HG03025 (cell line): ENCODE measurements at regions not wholly inside any gene's neighbourhood (a gene's known extent, or its start where the extent isn't known, plus 50 kb on each side); places are given as distances from the start of the nearest gene placed in this dataset.

ENCODE experiments used
- ATAC-seq: cut with Tn5 transposase; IDR thresholded peaks from one replicate; pipeline ENCODE4 v1.9.1; 2021; ENCODE audit warnings: mild to moderate bottlenecking, moderate library complexity; ENCODE audit not compliant: unreplicated experiment, low FRiP score

GRCh38 chr7:12970626-12971025, 283.2 kb downstream of the ARL4A start:
- ATAC-seq, result no peak

DNA sequence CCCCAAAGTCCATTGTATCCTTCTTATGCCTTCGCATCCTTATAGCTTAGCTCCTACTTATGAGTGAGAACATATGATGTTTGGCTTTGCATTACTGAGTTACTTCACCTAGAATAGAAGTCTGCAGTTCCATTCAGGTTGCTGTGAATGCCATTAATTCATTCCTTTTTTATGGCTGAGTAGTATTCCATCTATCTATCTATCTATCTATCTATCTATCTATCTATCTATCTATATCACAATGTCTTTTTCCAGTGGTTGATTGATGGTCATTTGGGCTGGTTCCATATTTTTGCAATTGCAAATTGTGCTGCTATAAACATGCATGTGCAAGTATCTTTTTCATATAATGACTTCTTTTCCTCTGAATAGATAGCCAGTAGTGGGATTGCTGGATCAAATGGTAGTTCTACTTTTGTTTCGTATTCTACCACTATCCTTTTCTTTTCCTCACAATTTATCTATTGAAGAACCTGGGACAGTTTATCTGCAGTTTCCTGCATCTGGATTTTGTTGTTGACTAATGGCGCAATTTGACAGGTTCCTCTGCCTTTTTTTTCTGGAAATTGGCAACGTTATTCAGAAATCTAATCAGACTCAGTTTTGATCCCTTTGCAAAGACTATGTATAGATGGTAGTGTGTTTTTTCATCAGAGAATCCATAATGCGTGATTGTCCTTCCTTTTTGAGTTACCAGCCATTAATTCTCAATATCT, 287.2 kb downstream of the ARL4A start:
- ATAC-seq, result no peak

DNA sequence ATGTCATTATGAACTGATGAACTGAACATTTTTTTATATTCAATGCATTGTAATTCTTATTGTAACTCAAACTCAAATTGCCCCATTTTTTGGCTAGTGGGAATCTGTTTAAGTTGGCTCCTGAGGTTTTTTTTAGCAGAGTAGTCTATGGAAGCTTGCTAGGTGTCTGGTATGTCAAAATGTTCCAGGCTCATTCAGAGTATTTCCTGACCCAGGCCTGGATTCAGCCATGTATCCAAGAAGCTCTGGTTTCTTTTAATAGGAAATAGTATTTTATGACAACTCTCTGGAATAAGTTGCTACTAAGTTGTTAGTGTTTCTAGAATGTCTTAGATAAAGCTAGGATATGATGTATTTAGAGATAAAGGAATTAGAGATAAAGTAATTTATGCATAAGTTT, 288.0 kb downstream of the ARL4A start:
- ATAC-seq, result no peak

GRCh38 chr7:12979181-12979580, 291.7 kb downstream of the ARL4A start:
- no peak for ATAC-seq

DNA sequence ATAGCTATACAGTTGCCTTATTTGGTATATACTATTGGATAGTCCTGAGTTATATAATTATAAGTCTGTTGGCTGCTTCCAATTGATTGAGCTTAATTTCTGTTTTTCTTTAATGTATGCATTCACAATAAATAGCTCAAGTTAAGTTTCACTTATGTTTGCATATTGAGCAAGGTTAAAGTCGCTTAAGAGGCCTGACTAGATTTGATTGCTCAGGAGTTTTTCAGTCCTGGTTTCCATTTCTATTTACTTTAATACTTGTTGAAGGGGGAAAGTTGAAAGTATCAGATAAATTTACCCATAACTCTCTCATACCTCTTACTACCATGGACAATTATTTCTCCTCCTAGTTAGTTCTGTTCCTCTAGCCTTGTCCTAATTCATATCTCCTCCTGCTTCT, 294.7 kb downstream of the ARL4A start:
- ATAC-seq, result no peak

DNA sequence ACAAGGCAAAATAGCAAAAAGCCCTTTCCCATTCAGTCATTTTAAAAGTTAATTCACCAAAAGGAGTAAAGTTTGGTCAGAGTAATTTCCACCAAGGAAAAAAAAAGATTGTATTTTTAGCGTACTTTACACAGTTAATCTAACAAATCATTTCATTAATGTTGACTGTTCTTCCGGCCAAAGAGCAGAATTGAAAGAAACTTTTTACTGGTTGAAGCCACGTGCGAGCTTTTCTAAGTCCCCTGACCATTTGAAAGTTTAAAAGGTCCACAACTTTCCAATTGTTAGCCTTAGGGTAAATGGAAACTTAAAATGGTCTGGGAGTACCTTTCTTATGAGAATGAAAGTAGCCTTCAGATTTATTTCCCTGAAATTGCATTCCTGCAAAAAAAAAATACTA, 296.7 kb downstream of the ARL4A start:
- no peak for ATAC-seq

GRCh38 chr7:12985228-12985627, 297.8 kb downstream of the ARL4A start:
- ATAC-seq, result no peak

GRCh38 chr7:12985752-12986151, 298.3 kb downstream of the ARL4A start:
- no peak for ATAC-seq

DNA sequence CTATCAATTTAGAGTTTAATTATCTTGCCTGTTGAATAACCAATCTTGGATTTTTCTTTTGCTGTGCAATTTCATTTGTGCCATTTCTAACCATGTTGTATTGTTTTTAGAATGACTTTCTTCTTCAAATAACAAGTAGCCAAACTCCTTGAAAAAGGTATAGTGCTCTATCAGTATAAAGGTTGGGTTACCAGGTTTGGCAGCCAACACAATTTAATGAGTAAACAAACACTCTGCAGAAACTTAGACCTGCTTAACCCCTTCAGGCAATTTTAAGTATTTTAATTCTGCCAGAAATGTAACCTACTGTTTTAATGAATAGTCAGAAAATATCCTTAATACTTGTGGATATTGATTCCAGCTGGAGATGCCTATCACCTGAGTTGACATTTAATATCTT, 299.8 kb downstream of the ARL4A start:
- no peak for ATAC-seq

- no peak for ATAC-seq
These were observed 303.0 kb downstream of the ARL4A start for GRCh38 chr7:12990440-12990839.

DNA sequence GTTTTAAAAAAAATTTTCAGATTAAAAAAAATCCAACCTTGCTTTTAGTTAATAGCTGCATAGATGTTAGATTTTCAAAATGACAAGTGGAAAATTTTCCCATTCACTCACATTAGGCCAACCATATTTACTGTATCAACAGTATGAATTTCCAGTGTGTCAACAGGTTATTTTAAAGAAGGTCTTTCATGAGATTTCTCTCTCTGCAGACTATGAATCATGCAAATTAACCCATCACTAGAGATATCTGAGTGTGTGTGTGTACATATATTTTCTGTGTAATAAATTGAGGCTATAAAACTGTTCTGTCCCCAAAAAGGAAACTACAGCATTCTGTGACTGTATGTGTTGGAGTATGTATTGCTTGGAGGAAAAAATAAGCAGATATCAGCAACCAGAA, 305.6 kb downstream of the ARL4A start:
- ATAC-seq, result no peak

DNA sequence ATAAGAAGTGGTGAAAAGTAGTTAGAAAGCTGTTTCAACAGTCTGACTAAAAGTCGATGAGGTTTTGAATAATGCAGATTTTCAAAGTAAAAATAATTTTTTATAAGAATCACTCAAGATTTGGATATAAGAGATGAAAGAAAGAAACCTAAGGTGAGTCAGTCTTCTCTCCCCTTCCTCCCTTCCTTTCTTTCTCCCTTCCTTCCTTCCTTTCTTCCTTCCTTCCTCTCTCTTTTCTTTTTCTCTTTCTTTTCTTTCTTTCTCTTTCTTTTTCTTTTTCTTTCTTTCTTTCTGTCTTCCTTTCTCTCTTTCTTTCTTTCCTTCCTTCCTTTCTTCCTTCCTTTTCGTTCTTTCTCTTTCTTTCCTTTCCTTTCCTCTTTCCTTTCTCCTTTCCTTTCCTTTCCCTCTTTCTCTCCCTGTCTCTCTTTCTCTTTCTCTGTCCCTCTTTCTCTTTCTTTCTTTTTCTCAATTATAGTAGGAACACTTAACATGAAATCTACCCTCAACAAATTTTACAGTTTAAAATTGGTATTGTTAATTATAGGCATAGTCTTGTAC, 308.6 kb downstream of the ARL4A start:
- no peak for ATAC-seq

DNA sequence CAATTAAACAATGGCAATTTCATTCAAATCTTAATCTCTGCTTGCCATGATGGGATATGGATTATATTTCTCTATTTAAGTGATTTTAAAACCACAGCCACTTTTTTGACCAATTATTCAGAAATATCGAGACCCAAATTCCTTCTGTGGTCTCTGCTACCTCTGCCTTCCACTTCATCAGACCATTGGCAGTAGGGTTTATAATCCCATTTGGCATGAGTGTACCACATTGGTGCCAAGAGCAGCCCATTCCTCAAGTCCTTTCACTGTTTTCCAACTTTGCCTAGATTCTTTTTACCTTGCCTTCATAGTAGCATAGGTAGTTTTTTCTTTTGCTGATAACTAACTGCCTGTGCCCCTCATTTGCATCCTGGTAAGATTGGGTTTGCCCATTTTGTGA, 319.9 kb downstream of the ARL4A start:
- ATAC-seq, result no peak

GRCh38 chr7:13009517-13009916, 322.1 kb downstream of the ARL4A start:
- no peak for ATAC-seq

GRCh38 chr7:13014011-13014410, 326.6 kb downstream of the ARL4A start:
- no peak for ATAC-seq

DNA sequence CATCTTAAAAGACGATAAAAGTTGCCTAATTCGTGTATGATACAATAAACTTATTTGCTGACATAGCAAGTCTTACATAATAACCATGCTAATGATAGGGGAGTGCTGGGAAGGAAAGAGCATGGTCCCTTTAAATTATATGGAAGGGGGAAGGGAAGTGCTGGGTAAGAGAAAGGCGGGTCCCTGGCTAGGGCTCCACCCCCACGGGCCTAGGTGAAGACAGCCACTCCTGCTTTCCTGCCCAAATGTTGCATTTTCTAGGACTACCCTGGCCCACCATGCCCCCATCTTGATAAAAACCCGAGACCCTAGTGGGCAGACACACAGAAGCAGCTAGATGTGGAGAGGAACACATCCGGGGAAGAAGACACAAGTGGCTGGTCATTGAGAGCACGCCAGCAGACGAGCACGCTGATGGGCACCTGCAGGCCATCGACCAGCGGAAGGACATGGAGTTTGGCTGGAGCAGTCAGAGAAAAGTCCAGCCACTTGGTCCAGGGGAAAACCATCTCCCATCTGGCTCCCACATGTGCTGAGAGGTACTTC, 328.7 kb downstream of the ARL4A start:
- ATAC-seq, result no peak

DNA sequence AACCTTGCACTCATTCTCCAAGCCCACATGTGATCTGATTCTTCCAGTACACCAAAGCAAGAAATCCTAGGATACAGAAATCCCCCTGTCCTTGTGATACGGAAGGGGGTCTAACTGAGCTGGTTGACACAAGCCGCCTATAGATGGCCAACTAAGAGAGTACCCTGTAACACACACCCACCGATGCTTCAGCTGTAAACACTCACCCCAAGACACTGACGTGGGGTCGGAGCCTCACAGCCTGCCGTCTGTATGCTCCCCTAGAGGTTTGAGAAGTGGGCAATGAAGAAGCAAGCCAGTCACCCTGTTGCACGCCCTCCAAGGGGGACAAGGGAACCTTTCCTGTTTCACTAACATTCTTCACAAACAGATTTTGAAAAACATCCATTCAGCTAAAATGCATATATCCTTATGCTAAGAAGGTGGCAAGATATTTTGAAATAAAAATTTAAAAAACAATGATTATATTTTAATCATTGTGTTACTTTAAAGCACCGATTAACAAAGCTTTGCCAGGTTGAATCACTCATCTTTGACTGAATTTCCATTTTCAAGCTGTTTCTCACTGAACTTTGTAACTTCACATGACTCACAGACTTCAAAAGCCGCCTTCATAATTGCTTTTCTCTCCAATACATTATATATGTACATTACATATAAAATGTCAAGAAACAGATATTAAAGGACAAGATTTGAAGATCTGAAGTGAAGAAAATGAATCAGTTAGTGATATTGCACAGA, 329.3 kb downstream of the ARL4A start:
- ATAC-seq, result no peak

DNA sequence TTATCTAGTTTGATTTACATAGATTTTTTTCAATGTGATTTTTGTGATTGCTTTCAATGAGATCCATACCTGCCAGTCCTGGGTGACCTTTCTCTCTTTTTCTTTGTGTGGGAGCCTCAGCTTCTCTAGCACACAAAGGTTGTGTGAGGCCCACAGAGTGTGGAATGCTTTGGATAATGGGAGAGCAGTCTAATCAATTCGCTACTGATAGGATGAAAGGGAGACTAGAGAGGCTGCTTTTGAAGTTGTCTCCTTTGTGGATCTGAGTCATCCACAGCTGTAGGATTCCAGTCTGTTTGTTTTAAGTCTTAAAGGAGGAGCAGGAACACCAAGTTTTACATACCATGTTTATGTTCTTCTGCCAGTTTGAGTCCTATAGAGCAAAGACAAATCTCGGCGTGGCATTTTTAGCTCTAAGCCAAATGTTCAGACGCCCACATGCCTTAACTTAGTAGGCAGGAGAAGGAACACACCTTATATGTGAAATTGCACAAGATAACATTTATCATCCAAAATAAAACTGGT, 330.0 kb downstream of the ARL4A start:
- ATAC-seq, result no peak

- ATAC-seq, result no peak
These were observed 330.4 kb downstream of the ARL4A start for GRCh38 chr7:13017881-13018280.

- no peak for ATAC-seq
These were observed 334.3 kb downstream of the ARL4A start for GRCh38 chr7:13021566-13022300.
